ENCODE measurements at regions not wholly inside any gene's neighbourhood (a gene's known extent, or its start where the extent isn't known, plus 50 kb on each side); places are given as distances from the start of the nearest gene placed in this dataset.

GRCh38 chr5:167945542-167946384 lies 345.7 kb upstream of the WWC1 start:
- TF ChIP-seq, protein P1, sequence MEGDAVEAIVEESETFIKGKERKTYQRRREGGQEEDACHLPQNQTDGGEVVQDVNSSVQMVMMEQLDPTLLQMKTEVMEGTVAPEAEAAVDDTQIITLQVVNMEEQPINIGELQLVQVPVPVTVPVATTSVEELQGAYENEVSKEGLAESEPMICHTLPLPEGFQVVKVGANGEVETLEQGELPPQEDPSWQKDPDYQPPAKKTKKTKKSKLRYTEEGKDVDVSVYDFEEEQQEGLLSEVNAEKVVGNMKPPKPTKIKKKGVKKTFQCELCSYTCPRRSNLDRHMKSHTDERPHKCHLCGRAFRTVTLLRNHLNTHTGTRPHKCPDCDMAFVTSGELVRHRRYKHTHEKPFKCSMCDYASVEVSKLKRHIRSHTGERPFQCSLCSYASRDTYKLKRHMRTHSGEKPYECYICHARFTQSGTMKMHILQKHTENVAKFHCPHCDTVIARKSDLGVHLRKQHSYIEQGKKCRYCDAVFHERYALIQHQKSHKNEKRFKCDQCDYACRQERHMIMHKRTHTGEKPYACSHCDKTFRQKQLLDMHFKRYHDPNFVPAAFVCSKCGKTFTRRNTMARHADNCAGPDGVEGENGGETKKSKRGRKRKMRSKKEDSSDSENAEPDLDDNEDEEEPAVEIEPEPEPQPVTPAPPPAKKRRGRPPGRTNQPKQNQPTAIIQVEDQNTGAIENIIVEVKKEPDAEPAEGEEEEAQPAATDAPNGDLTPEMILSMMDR (IDR thresholded peaks at IDR 0.05): no peak
- no peak for TF ChIP-seq POLR2A (IDR thresholded peaks at IDR 0.05)
